ENCODE measurements at regions not wholly inside any gene's neighbourhood (a gene's known extent, or its start where the extent isn't known, plus 50 kb on each side); places are given as distances from the start of the nearest gene placed in this dataset.
"Not testable (repeated sequence)": the region's sequence is repeated elsewhere in the genome, so short reads cannot be mapped to it uniquely, and the experiment has no call there.

- no peak for DNase-seq (ENCODE audit: low spot score)
- ATAC-seq: no peak
Measured at GRCh38 chr5:26419987-26420386, 618.4 kb downstream of the CDH9 start.

DNA sequence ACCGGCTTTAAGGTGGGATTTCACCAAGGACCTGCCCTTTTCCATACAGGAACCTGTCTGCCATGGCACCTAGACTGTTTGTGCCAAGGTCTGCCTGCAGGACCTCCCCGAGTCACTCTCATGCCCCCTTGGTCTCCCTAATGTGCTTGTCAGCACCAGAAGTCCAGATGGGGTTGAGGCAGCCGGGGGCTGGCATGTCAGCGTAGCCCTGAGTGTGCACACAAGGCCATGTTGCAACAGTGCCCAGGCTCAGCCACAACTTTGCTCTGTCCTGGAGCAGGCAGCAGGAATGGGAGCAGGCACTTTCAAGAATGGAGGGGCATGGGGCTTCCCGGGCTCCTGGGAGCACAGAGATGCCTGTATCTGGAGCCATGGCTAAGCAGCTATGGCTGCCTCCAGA, 621.5 kb downstream of the CDH9 start:
- ATAC-seq: no peak
- no peak for DNase-seq (ENCODE audit: low spot score)

GRCh38 chr5:26415987-26416779, 622.2 kb downstream of the CDH9 start:
- ATAC-seq: no peak
- DNase-seq (ENCODE audit: low spot score): no peak

- DNase-seq (ENCODE audit: low spot score): no peak
- no peak for ATAC-seq
Measured at GRCh38 chr5:26390608-26391007, 647.8 kb downstream of the CDH9 start.

DNA sequence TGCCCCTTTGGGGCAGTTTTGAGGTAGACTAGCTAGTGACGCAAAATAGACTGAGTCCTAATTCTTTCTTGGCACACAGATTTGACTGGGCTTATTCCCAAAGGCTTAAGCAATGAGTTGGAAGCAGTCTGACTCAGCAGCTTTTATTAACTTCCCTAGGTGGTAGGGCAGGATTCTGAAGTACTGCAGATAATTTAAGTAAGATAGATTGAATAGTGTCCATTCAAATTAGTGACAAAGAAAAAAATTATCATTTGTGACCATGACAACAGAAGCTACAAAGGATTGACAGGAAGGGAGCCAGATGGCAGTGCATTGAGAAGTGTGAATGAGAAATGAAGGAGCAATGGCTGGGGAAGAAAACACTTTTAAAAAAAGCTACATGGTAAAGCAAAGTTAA, 649.4 kb downstream of the CDH9 start:
- DNase-seq (ENCODE audit: low spot score): no peak
- peak; percentile 99 for ATAC-seq

- DNase-seq (ENCODE audit: low spot score) (no peak), ATAC-seq (no peak)
Measured at GRCh38 chr5:26386532-26386931, 651.9 kb downstream of the CDH9 start.

DNA sequence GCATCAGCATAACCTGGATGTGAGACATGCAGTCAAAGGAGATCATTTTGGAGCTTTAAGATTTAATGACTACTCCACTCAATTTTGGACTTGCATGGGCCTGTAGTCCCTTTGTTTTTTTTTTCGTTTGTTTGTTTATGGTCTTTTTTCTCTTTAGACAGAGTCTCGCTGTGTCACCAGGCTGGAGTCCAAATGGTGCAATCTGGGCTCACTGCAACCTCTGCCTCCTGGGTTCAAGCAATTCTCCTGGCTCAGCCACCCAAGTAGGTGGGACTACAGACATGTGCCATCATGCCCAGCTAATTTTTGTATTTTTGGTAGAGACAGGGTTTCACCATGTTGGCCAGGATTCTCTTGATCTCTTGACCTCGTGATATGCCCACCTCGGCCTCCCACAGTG, 673.8 kb downstream of the CDH9 start:
- ATAC-seq: peak; percentile 55

DNA sequence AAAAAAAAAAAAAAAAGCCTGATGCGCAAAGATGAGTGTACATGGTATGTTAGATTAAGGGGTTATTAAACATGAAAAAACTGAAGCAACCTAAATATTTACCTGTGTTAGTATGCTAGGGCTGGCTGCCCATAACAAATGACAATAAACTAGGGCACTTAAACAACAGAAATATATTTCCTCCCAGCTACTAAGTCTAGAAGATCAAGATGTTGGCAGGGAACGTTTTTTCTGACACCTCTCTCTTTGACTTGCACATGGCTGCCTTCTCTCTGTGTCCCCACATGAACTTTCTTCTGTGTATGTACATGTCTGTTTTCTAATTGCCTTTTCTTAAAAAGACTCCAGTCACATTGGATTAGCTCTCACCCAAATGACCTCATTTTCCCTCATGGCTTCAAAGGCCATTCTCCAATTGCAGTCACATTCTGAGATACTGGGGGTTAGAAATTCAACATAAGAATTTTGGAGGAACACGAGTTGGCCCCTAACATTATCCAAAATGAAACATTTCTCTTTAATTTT, 694.5 kb downstream of the CDH9 start:
- no peak for ATAC-seq
- DNase-seq (ENCODE audit: low spot score): no peak

More for the DNA sequence above, 673.8 kb downstream of the CDH9 start:
- DNase-seq (ENCODE audit: low spot score): peak; percentile 52

GRCh38 chr5:26339576-26339975, 698.8 kb downstream of the CDH9 start:
- DNase-seq (ENCODE audit: low spot score) (no peak), ATAC-seq (no peak)

GRCh38 chr5:26329562-26330189, 708.7 kb downstream of the CDH9 start:
- ATAC-seq: peak; percentile 69
- no peak for DNase-seq (ENCODE audit: low spot score)

- ATAC-seq: no peak
- DNase-seq (ENCODE audit: low spot score): no peak
Measured at GRCh38 chr5:26326153-26326759, 712.1 kb downstream of the CDH9 start.

- ATAC-seq; DNase-seq (ENCODE audit: low spot score): not testable (repeated sequence)
Measured at GRCh38 chr5:26325432-26325831, 713.0 kb downstream of the CDH9 start.

DNA sequence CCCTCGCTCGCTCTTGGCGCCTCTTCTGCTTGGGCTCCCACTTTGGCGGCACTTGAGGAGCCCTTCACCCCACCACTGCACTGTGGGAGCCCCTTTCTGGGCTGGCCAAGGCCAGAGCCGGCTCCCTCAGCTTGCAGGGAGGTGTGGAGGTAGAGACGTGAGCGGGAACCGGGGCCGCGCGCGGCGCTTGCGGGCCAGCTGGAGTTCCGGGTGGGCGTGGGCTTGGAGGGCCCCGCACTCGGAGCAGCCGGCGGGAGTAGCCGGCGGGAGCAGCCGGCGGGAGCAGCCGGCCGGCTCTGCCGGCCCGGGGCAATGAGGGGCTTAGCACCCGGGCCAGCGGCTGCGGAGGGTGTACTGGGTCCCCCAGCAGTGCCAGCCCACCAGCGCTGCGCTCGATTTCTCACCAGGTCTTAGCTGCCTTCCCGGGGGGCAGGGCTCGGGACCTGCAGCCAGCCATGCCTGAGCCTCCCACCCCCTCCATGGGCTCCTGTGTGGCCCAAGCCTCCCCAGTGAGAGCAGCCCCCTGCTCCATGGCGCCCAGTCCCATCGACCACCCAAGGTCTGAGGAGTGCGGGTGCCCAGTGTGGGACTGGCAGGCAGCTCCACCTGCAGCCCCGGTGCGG, 714.0 kb downstream of the CDH9 start:
- DNase-seq (ENCODE audit: low spot score); ATAC-seq: not testable (repeated sequence)

- ATAC-seq (no peak), DNase-seq (ENCODE audit: low spot score) (no peak)
Measured at GRCh38 chr5:26323794-26324193, 714.6 kb downstream of the CDH9 start.

DNA sequence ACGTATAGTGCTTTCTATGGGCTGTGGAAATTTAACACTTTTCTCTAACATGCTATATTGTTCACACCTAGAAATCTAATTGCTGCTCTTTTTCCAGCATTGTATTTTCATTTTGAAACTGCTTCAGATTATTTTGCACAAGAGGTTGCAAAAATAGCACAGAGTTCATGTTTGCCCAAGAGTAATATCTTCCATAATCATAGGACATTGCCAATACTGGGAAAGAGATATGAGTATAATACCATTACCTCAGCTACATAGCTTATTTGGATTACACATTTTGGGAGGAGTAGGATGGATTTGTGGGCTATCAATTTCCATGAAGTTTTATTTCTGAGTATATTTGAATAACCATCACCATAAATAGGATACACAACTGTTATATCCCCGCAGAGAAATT, 717.1 kb downstream of the CDH9 start:
- ATAC-seq: no peak
- DNase-seq (ENCODE audit: low spot score): no peak

DNA sequence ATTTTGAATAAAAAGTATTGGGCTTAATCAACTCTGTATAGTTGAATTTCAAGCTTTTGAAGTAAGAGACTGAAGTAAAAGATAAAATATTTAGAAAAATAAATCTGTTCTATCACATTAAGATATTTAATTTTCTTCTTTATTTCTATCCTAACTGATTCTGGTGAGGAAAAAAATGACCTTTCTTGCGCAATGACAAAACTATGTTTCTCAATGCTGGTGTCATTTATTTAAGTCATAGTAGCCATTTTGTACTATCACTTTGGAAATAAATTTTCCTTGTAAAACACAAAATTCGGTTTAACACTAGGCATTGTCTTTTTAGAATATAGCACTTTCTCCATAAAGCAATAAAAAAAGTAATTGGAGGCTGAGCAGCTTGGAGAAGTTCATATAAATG, 728.0 kb downstream of the CDH9 start:
- no peak for DNase-seq (ENCODE audit: low spot score)
- ATAC-seq: no peak

DNA sequence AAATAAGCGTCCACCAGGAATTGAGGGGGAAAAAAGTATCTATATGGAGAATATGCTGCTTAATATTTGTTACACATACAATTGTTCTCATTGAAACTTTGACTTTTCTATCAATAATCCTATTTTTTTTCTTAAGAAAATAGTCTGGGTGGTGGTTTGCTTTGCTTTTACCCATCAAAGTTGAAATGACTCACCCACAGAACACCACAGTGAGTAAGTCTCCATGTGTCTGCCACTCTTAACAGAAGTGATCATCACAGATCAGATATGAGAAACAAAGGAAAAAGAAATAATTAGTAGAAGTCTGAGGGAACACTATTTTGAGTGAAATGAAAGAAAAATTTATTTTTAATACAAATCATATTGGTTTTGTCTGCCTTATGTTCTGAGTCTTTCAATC, 742.8 kb downstream of the CDH9 start:
- ATAC-seq: no peak

GRCh38 chr5:26282190-26282589, 756.2 kb downstream of the CDH9 start:
- no peak for ATAC-seq

More for the DNA sequence above, 742.8 kb downstream of the CDH9 start:
- DNase-seq (ENCODE audit: low spot score): no peak

GRCh38 chr5:26278078-26278477, 760.3 kb downstream of the CDH9 start:
- DNase-seq (ENCODE audit: low spot score) (no peak), ATAC-seq (no peak)

More at GRCh38 chr5:26282190-26282589, 756.2 kb downstream of the CDH9 start:
- no peak for DNase-seq (ENCODE audit: low spot score)

DNA sequence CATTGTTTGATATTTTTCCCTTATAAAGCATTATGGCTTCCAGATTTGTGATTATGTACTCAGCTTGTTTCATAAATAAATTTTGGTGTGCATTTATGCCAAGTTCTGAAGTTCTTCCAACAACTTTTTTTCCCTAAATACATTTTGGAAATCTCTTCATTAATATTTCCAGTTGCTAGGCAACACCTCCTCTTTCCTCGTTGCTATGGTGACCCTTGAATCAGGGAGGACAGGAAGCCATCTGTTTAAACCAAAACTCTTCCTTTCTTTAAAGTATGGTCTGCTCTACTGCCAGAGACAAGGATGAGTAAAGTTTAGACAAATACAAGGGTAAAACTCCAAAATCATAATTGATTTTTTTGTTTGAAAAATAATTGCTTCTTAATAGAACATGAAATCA, 779.3 kb downstream of the CDH9 start:
- ATAC-seq (no peak), DNase-seq (ENCODE audit: low spot score) (no peak)

DNA sequence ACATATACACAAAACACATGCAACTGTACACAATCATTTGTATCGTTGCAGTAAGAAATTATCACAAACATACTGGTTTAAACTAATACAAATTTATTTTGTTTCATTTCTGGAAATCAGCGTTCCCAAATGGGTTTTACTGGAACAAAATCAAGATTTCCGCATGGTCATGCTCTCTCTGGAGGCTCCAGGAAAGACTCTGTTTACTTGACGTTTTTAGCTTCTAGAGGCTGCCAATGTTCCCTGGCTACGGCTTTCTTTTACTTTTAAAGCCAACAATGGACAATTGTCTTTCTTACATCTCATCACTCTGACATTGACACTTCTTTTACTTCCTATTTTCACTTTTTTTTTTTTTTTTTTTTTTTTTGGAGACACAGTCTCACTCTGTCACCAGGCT, 793.1 kb downstream of the CDH9 start:
- DNase-seq (ENCODE audit: low spot score): no peak
- no peak for ATAC-seq
